Spleen (tissue), 11 donors: ENCODE measurements at regions not wholly inside any gene's neighbourhood (a gene's known extent, or its start where the extent isn't known, plus 50 kb on each side); places are given as distances from the start of the nearest gene placed in this dataset.

Experiments
- DNase-seq: peaks from one replicate; pipeline ENCODE4 v3.0.0-alpha.2; 2020
- H3K27ac ChIP-seq, 8 donors: fragments of 200-600 bp; sonication (generic) in 7 of 8; 1 replicate in 4 of 8; 2 replicates in 4 of 8; pipeline versions ENCODE4 v1.5.0 to v1.8.0; 2016 to 2021; ENCODE audit warnings: inconsistent platforms in 4 of 8, mild to moderate bottlenecking in 4 of 8, moderate library complexity in 1 of 8
- H3K27me3 ChIP-seq, 7 donors: fragments of 200-600 bp; sonication (generic) in 6 of 7; replicated peaks in 1 of 7; 1 replicate in 4 of 7; 2 replicates in 3 of 7; pipeline versions ENCODE4 v1.5.0 to v1.8.0; 2016 to 2021; ENCODE audit warnings: inconsistent platforms in 3 of 7, mild to moderate bottlenecking in 1 of 7
- H3K36me3 ChIP-seq, 6 donors: fragments of 200-600 bp; sonication (generic) in 5 of 6; 1 replicate in 4 of 6; 2 replicates in 2 of 6; pipeline versions ENCODE4 v1.5.0 to v1.8.0; 2016 to 2021; ENCODE audit warnings: inconsistent platforms in 2 of 6
- H3K4me1 ChIP-seq, 6 donors: fragments of 200-600 bp; sonication (generic) in 5 of 6; 1 replicate in 3 of 6; 2 replicates in 3 of 6; pipeline versions ENCODE4 v1.5.0 to v1.8.0; 2016 to 2021; ENCODE audit warnings: inconsistent platforms in 3 of 6
- H3K4me3 ChIP-seq, 8 donors: fragments of 200-600 bp; sonication (generic) in 7 of 8; 1 replicate in 4 of 8; 2 replicates in 4 of 8; pipeline versions ENCODE4 v1.5.0 to v1.8.0; 2016 to 2021; ENCODE audit warnings: inconsistent platforms in 4 of 8, mild to moderate bottlenecking in 4 of 8, moderate library complexity in 2 of 8
- H3K9me3 ChIP-seq, 8 donors: fragments of 200-600 bp; sonication (generic) in 7 of 8; 1 replicate in 4 of 8; 2 replicates in 4 of 8; pipeline versions ENCODE4 v1.5.0 to v1.8.0; 2016 to 2021; ENCODE audit warnings: inconsistent platforms in 4 of 8
- CTCF ChIP-seq, 11 experiments: fragments of 200-600 bp in 7 of 11; fragments of 450-650 bp in 4 of 11; sonication (generic) in 4 of 11; IDR thresholded peaks in 8 of 11; conservative IDR thresholded peaks in 3 of 11; 1 replicate in 7 of 11; 2 replicates in 4 of 11; pipeline versions ENCODE4 v1.4.0 to v1.8.0; 2016 to 2021; ENCODE audit warnings: antibody characterized with exemption in 11 of 11, inconsistent platforms in 4 of 11, mild to moderate bottlenecking in 1 of 11
- POLR2A ChIP-seq, 3 donors: fragments of 450-650 bp; IDR thresholded peaks; one replicate each; pipeline ENCODE4 v1.5.1; 2017; ENCODE audit warnings: antibody characterized with exemption in 3 of 3, mild to moderate bottlenecking in 1 of 3
- POLR2AphosphoS5 ChIP-seq, 3 donors: sonication (generic); formaldehyde crosslinking; IDR thresholded peaks; one replicate each; pipeline ENCODE4 v1.5.1; 2017; ENCODE audit warnings: antibody characterized with exemption in 3 of 3
- WGBS, 5 donors: extraction: QIAGEN DNeasy Blood & Tissue Kit in 3 of 5; methylation state at CpG; one replicate each; pipeline versions ENCODE4 v1.1.5 to v1.1.7; 2013 to 2018; 5-methylcytosine and 5-hydroxymethylcytosine counted together
- intact Hi-C: fragments of 100-400 bp; cut with DNase I; formaldehyde crosslinking; loops from one replicate; pipeline ENCODE4 v1.15.0; 2023; ENCODE audit warnings: low total_unique reads
- donor health status: healthy with polysubstance abuse.
- donor health status: DM: no; HTN: no; CAD: no; lungs with moderate emphysema.
- donor health status: DM: no; HTN: no; CAD: no.
- donor health status: Bipolar disorder and iron deficiency.
- donor health status: healthy.
- donor health status: DM: no; HTN: no; CAD: no.
- donor health status: DM: yes; HTN: yes; CAD: no.

GRCh38 chr5:6822556-6823343, 109.5 kb downstream of the TENT4A start:
- H3K4me1 ChIP-seq, result peaks cover 0 to 5% (median 2%) of the 10 kb centered on the region in 6 donors
- peaks cover 0 to 32% (median 24%) of the 10 kb centered on the region in 8 donors for H3K9me3 ChIP-seq
- no peak overlapping the region for H3K4me3 ChIP-seq
- peaks cover 0 to 22% (median 0%) of the 10 kb centered on the region in 7 donors for H3K27me3 ChIP-seq
- no peak overlapping the region for H3K27ac ChIP-seq
- intact Hi-C loops, result no loop called here
- TF ChIP-seq POLR2AphosphoS5 (IDR thresholded peaks at IDR 0.05) (no peak), POLR2A (IDR thresholded peaks at IDR 0.05) (no peak), CTCF (IDR thresholded peaks at IDR 0.05 in 8 of 11, conservative IDR thresholded peaks at IDR 0.05 in 3 of 11) (no peak)
- no peaks in the 10 kb centered on the region for H3K36me3 ChIP-seq
- WGBS, 5 donors, result 69 to 80% (median 71%) methylated on average over 26 to 27 of the region's 27 CpGs
- no peak for DNase-seq

- Histone ChIP-seq H3K27me3 (peaks cover 0 to 14% (median 0%) of the 10 kb centered on the region in 7 donors), H3K27ac (no peak overlapping the region), H3K4me3 (no peak overlapping the region), H3K36me3 (no peaks in the 10 kb centered on the region), H3K4me1 (peaks cover 0 to 17% (median 2%) of the 10 kb centered on the region in 6 donors), H3K9me3 (peaks cover 0 to 32% (median 24%) of the 10 kb centered on the region in 8 donors)
- WGBS, 5 donors, result 76 to 85% (median 78%) methylated on average over 10 of the region's 10 CpGs
- DNase-seq, result no peak
- intact Hi-C loops, result no loop called here
- TF ChIP-seq POLR2A (IDR thresholded peaks at IDR 0.05) (no peak), CTCF (IDR thresholded peaks at IDR 0.05 in 8 of 11, conservative IDR thresholded peaks at IDR 0.05 in 3 of 11) (no peak), POLR2AphosphoS5 (IDR thresholded peaks at IDR 0.05) (no peak)
Measured at GRCh38 chr5:6823996-6824395, 110.8 kb downstream of the TENT4A start.

- Histone ChIP-seq H3K9me3 (peaks cover 0 to 23% (median 18%) of the 10 kb centered on the region in 8 donors), H3K27ac (no peak overlapping the region), H3K4me3 (no peak overlapping the region), H3K4me1 (peaks cover 0 to 20% (median 2%) of the 10 kb centered on the region in 6 donors), H3K27me3 (peaks cover 0 to 5% (median 0%) of the 10 kb centered on the region in 7 donors), H3K36me3 (no peaks in the 10 kb centered on the region)
- intact Hi-C loops, result no loop called here
- TF ChIP-seq POLR2A (IDR thresholded peaks at IDR 0.05) (no peak), CTCF (IDR thresholded peaks at IDR 0.05 in 8 of 11, conservative IDR thresholded peaks at IDR 0.05 in 3 of 11) (no peak), POLR2AphosphoS5 (IDR thresholded peaks at IDR 0.05) (no peak)
- DNase-seq, result no peak
- 86 to 92% (median 88%) methylated on average over 6 of the region's 6 CpGs for WGBS, 5 donors
Measured at GRCh38 chr5:6825678-6826244, 112.5 kb downstream of the TENT4A start.

- DNase-seq, result no peak
- Histone ChIP-seq H3K27me3 (peaks cover 0 to 5% (median 0%) of the 10 kb centered on the region in 7 donors), H3K27ac (no peak overlapping the region), H3K9me3 (peaks cover 0 to 13% (median 8%) of the 10 kb centered on the region in 8 donors), H3K4me3 (no peak overlapping the region), H3K36me3 (no peaks in the 10 kb centered on the region), H3K4me1 (peaks cover 0 to 20% (median 2%) of the 10 kb centered on the region in 6 donors)
- WGBS, 5 donors, result 81 to 89% (median 83%) methylated on average over 6 of the region's 6 CpGs
- TF ChIP-seq POLR2AphosphoS5 (IDR thresholded peaks at IDR 0.05), result no peak
- no peak for TF ChIP-seq CTCF (IDR thresholded peaks at IDR 0.05 in 8 of 11, conservative IDR thresholded peaks at IDR 0.05 in 3 of 11)
- TF ChIP-seq POLR2A (IDR thresholded peaks at IDR 0.05), result no peak
- intact Hi-C loops, result no loop called here
Measured at GRCh38 chr5:6826756-6827155, 113.5 kb downstream of the TENT4A start.
